EH (cell line): ENCODE measurements at regions not wholly inside any gene's neighbourhood (a gene's known extent, or its start where the extent isn't known, plus 50 kb on each side); places are given as distances from the start of the nearest gene placed in this dataset.

Source experiments
- DNase-seq: peaks from one replicate; pipeline ENCODE4 v3.0.0-alpha.2; 2015; ENCODE audit warnings: low read depth

DNA sequence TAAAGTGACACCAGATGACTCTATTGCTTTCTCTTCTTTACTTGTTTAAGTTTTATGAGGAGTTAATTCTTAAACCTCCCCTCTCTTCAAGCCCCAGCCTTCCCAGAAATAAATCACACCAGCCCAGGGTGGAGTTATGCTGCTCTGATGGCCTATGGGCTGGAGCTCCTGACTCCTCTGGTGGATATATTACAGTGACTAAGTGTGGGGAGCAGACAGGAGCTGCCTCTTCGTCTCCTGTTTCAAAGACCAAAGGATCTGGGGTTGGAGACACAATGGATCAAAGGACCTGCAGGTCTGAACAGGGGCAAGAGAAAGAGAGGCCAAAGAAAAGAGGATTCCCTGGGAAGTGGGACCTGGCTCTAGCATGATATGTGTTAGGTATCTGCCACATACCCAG lies 312.0 kb upstream of the MSX2 start:
- peak; percentile 10 for DNase-seq

DNA sequence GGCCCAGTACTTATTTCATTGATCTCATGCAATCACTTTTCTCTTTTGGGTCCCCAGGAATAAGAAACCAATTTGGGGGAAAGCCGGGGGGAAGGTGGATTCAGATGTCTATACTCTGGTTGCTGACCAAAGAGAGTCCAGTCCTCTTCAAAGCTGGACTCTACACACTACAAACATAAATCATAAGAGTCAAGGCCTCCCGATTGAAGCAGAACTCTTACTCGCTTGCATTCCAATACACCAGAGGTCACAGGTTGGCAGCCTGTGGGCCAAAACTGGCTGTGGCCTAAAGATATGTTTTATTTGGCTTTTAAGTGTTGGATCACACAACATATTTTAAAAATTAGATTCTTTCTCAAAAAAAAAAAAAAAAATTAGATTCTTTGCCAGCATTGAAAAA lies 311.4 kb upstream of the MSX2 start:
- peak; percentile 43 for DNase-seq

DNA sequence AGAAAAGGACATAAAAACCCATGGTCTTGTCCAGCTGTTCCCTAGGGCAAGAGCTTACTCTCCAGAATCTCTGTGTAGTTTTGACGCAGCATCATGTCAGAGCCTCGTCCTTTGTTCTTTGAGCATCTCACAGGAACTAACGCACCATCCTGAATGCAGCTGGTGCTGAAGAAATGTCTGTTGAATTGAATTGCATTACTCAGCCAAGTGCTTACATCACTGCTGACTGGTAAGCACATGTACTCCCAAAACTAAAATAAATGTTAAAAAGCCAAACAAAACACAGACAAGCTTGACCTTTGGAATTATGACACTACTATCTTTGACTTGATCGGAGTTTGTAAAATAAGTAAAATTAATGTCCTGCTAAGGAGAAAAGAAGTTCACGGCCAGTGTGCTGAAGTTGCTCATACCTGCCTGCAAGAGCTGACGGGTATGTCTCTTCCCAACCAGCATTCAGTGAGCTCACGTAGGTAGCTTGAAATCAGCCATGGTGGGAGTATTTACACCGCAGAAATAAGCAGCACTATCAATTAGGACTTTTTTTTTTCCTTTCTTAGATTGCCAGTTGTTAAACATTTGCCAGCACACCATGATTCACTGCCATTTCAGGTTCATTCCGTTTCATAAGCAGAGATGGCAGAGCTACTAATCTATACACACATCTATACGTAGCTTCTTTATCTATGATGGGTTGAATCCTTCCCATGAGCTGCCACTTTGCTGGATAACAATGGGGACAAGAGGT lies 310.6 kb upstream of the MSX2 start:
- peak; percentile 65 for DNase-seq

DNA sequence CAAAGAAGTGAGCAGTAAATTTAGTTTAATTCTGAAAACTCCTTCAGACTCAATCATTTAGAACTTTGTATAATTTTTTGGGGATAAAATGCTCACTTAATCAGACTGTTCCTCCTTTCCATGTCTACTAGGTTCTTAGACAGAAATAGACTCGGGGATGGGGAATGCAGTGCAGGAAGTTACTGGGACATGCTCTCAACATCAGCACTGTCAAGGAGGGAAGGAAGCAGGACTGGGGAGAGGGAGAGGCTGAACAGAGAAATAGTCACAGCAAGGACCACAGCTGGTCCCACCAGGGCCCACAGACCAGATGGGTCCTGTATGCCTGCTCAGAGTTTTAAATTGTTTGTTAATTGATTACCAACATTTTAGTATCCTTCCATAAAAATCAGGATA lies 310.1 kb upstream of the MSX2 start:
- peak; percentile 22 for DNase-seq

- DNase-seq = peak; percentile 23
These were observed 305.4 kb upstream of the MSX2 start for GRCh38 chr5:174418809-174419539.

DNA sequence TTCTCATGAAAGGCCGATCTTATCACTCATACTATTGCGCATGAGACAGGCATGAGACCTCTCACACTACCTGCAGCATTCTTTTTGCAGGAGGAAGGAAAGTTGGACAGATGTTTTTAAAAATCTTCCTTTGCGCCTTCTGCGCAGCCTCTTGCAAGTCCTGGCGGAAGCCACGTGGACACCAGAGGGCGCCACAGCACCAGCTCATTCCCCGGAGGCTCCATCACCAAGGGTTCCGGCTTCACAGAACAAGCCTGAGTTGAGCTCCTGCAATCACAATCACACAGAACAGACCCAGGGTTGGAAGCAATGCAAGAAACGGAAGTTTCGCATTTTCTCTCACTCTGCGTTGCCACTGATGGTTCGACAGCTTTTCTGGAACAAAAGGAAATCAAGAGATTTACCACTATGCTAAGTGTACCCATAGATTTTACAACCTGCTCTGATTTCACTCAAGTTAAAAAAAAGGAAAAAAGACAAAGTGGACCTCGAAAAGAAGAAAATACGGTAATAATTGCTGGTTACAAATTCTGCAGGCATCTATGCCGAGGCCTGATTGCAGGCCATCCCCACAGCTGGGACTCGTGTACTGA lies 304.7 kb upstream of the MSX2 start:
- peak; percentile 88 for DNase-seq

- DNase-seq = no peak
These were observed 303.6 kb upstream of the MSX2 start for GRCh38 chr5:174420651-174421407.

DNA sequence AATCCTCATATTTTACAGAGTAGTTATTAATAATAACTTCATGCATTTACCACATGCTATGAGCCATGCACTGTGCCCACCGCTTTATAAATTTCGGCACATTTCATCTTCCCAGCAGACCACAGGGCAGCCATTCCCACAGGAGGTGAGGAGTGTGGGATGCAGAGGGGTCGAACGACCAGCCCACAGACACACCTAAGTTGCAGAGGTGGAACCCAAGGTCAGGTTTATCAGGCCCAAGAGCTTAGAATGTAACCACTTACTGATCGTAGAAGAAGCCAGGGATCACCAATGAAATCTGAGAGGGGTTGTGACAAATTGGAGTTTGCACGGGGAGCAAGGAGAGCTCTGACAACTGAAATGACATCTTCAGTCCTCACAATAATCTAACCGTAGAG lies 303.0 kb upstream of the MSX2 start:
- no peak for DNase-seq

DNA sequence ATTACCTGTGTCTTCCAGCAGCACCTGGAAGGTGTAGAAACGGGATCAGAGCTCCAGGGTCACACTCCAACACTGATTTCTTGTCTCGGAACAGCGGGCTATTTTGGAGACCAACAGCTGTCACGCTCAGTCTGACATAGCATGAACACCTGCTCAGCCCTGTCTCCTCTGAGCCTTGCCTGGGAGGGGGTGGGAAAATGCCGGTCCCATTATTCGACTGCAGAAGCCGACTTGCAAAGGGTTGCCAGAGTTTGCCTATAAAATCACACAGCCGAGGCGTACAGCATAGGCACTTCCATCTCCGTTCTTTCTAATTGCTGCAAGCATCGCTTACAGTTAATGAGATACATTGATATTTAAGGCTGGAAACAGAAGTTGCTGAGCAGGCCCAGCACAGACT lies 300.8 kb upstream of the MSX2 start:
- no peak for DNase-seq

DNA sequence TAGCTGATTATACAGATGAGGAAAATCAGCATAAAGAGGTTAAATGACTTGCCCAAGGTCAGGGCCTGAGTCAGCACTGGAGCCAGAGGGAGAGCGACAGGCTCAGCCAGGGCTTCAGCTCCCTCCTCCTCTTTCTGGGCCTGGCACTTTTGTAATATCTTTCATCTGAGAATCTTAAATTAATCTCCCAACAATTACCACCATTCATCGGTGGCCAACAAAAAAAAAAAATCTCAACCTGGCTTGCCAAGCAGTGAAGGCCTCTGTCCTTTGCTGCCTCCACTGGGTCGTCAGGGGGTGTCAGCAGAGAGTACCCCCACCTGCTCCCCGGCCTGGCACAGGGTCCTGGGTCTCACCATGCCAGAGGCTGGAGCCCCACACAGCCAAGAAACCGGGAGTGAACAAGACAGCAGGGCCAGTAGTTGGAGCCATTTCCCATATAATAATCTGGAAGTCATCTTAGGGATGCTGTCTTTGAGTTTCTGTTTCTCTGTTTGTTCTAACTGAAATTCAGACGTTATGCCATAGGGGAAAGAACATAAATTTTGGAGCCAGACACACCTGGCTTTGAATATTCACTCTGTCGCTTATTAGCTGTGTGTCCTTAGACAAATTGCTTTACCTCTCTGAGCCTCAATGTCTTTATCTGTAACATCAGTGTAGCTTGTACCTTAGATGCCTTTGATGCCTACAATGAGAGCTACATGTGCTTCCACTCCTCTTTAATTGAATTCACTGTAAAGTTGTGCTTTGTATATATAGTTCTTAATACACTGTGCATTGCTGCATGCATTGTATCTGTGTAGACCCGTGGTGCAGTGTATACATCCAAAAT lies 299.9 kb upstream of the MSX2 start:
- no peak for DNase-seq

DNA sequence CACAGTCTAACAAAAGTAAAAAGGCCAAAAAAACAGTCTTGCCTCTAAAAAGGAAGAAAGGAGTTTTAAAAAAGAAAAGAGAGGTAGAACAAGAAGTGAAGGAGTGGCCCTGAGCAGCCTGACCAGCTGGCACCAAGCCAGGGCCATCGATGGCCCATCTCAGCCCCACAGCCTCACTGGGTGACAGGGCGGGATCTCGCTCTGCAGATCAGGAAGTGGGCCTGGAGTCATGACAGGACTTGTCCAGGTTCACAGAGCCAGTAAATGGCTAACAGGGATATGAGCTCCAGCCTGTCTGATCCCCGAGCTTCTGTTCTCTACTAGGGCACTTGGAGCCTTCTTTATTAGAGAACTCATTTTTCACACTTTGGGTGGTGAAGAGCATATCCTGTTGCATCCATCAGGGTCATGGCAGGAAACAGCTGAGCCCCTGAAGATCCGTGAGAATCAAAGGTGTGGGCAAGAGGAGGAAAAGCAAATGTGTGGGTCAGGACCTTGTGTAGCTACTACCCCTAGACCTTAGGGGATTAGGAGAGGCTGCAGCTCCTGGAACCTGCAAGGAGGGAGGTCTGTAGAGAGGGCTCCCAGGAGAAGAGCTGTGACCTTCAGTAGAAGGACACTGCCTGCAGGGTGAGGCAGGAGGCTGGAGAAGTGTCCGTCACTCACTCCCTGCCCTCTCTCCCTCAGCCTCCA lies 299.0 kb upstream of the MSX2 start:
- DNase-seq = no peak

- DNase-seq = no peak
These were observed 298.5 kb upstream of the MSX2 start for GRCh38 chr5:174425964-174426290.

DNA sequence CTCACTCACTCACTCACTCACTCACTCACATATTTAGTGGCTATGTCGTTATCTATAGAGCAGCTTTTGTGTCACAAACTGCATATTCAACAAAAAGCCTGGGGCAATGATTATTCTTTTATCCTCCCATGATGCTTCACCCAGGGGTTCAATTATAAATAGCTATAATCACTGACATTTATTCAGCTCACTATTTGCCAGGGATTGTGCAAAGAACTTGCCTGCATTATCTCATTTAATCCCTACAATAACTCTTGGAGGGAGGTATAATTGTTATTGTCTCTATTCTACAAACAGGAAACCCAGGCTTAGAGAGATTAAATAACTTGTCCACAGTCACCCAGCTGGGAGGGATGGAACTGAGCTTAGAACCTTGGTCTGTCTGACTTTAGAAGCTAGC lies 298.0 kb upstream of the MSX2 start:
- no peak for DNase-seq

- DNase-seq = no peak
These were observed 297.5 kb upstream of the MSX2 start for GRCh38 chr5:174426851-174427250.

GRCh38 chr5:174427304-174427703 lies 297.1 kb upstream of the MSX2 start:
- DNase-seq = no peak

DNA sequence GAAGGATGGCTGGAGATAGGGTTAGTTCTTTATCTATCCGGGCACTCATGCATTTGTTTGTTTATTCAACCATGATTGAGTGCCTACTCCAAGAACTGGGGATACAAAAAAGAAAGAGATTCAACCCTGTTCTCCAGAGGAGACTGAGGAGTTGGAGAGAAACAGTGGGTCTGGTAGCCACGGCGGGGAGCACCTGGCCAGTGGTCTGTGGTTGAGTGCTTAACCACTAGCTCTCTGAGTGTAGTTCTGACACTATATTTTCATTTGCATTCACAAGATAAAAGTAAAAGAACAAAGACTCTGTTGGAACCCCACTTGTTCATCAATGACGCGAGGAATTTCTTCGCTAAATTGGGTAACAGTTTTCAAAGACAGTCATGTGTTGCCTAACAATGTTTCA lies 295.5 kb upstream of the MSX2 start:
- DNase-seq = no peak

DNA sequence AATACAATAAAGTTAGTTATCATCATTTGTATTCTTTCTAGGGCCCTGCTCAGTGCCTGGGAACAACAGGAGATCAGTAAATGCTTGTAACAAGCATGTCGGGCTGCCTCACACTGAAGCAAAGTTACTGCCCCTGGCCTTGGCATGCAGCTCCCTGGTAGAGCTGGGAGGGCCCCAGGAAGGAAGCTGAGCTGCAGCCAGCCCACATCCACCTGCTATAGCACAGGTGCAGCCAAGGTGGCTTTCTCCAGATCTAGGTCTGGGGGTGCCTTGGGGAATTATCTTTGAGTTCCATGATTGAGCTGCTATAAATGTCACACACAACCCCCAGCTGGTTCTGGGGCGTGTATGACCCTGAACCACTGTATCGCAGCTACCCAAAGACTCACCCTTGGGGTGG lies 293.4 kb upstream of the MSX2 start:
- DNase-seq = no peak

- no peak for DNase-seq
These were observed 292.9 kb upstream of the MSX2 start for GRCh38 chr5:174431504-174431903.

GRCh38 chr5:174433098-174433497 lies 291.3 kb upstream of the MSX2 start:
- no peak for DNase-seq

- no peak for DNase-seq
These were observed 287.6 kb upstream of the MSX2 start for GRCh38 chr5:174436750-174437149.

- no peak for DNase-seq
These were observed 279.7 kb upstream of the MSX2 start for GRCh38 chr5:174444479-174445188.
